A673 (cell line): ENCODE measurements at regions not wholly inside any gene's neighbourhood (a gene's known extent, or its start where the extent isn't known, plus 50 kb on each side); places are given as distances from the start of the nearest gene placed in this dataset.

Experiments used
- BruUV-seq: library from RNA; stranded (reverse); fragments of 400-500 nt; replicated peaks from 2 replicates; lab custom pipeline; 2021; lab: Mats Ljungman, UMichigan
- CTCF ChIA-PET: fragments of 300-600 bp; sonication (Branson Sonifier 250); formaldehyde crosslinking; loops from one replicate; lab custom pipeline; 2022; ENCODE audit warnings: antibody characterized with exemption; lab: Charles Lee
- POLR2A ChIA-PET: fragments of 300-600 bp; sonication (Branson Sonifier 250); formaldehyde crosslinking; loops from one replicate; lab custom pipeline; 2022; ENCODE audit warnings: antibody characterized with exemption; ENCODE audit not compliant: low non-redundant PET; lab: Charles Lee
- DNase-seq: peaks from one replicate; pipeline ENCODE4 v3.0.0-alpha.2; 2015; ENCODE audit warnings: low spot score
- H3K27ac ChIP-seq: fragments of 200-600 bp; sonication (generic); 2 replicates; pipeline ENCODE4 v1.5.1; 2016; ENCODE audit warnings: mixed run types, low read depth, mild to moderate bottlenecking, mixed read lengths, antibody characterized with exemption, low read length; ENCODE audit not compliant: poor library complexity, severe bottlenecking
- H3K27me3 ChIP-seq: fragments of 200-600 bp; sonication (generic); replicated peaks from 2 replicates; pipeline ENCODE4 v1.6.1; 2017; ENCODE audit warnings: mixed run types, low read depth, mild to moderate bottlenecking, mixed read lengths, antibody characterized with exemption, low read length; ENCODE audit not compliant: insufficient read depth, poor library complexity
- H3K36me3 ChIP-seq: fragments of 200-600 bp; sonication (generic); 2 replicates; pipeline ENCODE4 v1.6.1; 2016; ENCODE audit warnings: mixed run types, mild to moderate bottlenecking, mixed read lengths, antibody characterized with exemption, low read length; ENCODE audit not compliant: insufficient read depth, poor library complexity, severe bottlenecking
- H3K4me1 ChIP-seq: fragments of 200-600 bp; sonication (generic); 2 replicates; pipeline ENCODE4 v1.6.1; 2017; ENCODE audit warnings: mixed run types, mild to moderate bottlenecking, mixed read lengths, antibody characterized with exemption, low read length; ENCODE audit not compliant: insufficient read depth, poor library complexity, severe bottlenecking
- H3K4me3 ChIP-seq: fragments of 200-600 bp; sonication (generic); 2 replicates; pipeline ENCODE4 v1.5.1; 2016; ENCODE audit warnings: low read depth, mixed run types, mild to moderate bottlenecking, mixed read lengths, low read length; ENCODE audit not compliant: poor library complexity, severe bottlenecking
- H3K9me3 ChIP-seq: fragments of 200-600 bp; sonication (generic); 2 replicates; pipeline ENCODE4 v1.6.1; 2016; ENCODE audit warnings: mixed run types, low read depth, mild to moderate bottlenecking, mixed read lengths, antibody characterized with exemption, low read length; ENCODE audit not compliant: poor library complexity, severe bottlenecking
- EZH2 ChIP-seq: fragments of 200-600 bp; sonication (generic); IDR thresholded peaks from 2 replicates; pipeline ENCODE4 v1.6.1; 2017; ENCODE audit warnings: borderline replicate concordance, low read depth, mild to moderate bottlenecking, mixed read lengths, antibody characterized with exemption, low read length; ENCODE audit not compliant: poor library complexity, severe bottlenecking
- intact Hi-C: fragments of 100-400 bp; cut with micrococcal nuclease; formaldehyde crosslinking; loops from one replicate; pipeline ENCODE4 v1.10.0; 2022; ENCODE audit not compliant: unreplicated experiment
- TF ChIP-seq, protein P1 (sequence below): fragments of 300-800, 200-600 bp; sonication (generic); conservative IDR thresholded peaks from 2 replicates; pipeline ENCODE4 v1.5.1; 2017; ENCODE audit warnings: low read depth, mild to moderate bottlenecking, antibody characterized with exemption, low read length, moderate library complexity, mixed read lengths

- Histone ChIP-seq H3K36me3 (no peaks in the 10 kb centered on the region), H3K9me3 (no peaks in the 10 kb centered on the region), H3K27ac (no peak overlapping the region), H3K4me1 (no peaks in the 10 kb centered on the region), H3K4me3 (no peak overlapping the region), H3K27me3 (no peaks in the 10 kb centered on the region)
- TF ChIP-seq, protein P1, sequence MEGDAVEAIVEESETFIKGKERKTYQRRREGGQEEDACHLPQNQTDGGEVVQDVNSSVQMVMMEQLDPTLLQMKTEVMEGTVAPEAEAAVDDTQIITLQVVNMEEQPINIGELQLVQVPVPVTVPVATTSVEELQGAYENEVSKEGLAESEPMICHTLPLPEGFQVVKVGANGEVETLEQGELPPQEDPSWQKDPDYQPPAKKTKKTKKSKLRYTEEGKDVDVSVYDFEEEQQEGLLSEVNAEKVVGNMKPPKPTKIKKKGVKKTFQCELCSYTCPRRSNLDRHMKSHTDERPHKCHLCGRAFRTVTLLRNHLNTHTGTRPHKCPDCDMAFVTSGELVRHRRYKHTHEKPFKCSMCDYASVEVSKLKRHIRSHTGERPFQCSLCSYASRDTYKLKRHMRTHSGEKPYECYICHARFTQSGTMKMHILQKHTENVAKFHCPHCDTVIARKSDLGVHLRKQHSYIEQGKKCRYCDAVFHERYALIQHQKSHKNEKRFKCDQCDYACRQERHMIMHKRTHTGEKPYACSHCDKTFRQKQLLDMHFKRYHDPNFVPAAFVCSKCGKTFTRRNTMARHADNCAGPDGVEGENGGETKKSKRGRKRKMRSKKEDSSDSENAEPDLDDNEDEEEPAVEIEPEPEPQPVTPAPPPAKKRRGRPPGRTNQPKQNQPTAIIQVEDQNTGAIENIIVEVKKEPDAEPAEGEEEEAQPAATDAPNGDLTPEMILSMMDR: no peak
- TF ChIP-seq EZH2: no peak
- CTCF ChIA-PET: no interaction called here
- POLR2A ChIA-PET: no interaction called here
- intact Hi-C loops: no loop called here
- no TSS peak for BruUV-seq
- no peak for DNase-seq
Observed at GRCh38 chr12:125412506-125412905, 347.3 kb downstream of the AACS start.

DNA sequence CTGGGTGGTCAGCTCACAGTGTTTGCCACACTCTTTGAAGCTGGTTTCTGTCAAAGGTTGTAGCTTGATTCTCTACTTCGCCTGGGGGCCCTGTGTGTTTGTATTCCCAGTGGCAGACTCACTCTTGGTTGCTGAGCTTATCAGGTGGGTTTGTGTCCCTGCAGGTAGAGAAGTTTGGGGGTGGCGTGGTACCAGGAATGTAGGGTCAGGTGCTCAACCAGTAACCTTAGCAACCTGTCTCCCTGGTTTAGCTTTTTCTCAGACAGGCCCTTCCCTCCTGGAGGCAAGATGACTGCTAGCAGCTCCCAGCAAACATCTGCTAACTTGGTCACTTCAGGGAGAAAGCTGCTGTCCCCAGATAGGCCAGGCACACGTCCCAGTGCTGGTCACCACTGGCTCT, 352.2 kb downstream of the AACS start:
- intact Hi-C loops: no loop called here
- no TSS peak for BruUV-seq
- TF ChIP-seq, protein P1: no peak
- no peak for TF ChIP-seq EZH2
- H3K4me1 ChIP-seq: no peaks in the 10 kb centered on the region
- no peaks in the 10 kb centered on the region for H3K9me3 ChIP-seq
- H3K4me3 ChIP-seq: no peak overlapping the region
- CTCF ChIA-PET: no interaction called here
- no peak for DNase-seq
- no peak overlapping the region for H3K27ac ChIP-seq
- no peaks in the 10 kb centered on the region for H3K36me3 ChIP-seq
- peaks cover 5% of the 10 kb centered on the region for H3K27me3 ChIP-seq
- POLR2A ChIA-PET: no interaction called here

DNA sequence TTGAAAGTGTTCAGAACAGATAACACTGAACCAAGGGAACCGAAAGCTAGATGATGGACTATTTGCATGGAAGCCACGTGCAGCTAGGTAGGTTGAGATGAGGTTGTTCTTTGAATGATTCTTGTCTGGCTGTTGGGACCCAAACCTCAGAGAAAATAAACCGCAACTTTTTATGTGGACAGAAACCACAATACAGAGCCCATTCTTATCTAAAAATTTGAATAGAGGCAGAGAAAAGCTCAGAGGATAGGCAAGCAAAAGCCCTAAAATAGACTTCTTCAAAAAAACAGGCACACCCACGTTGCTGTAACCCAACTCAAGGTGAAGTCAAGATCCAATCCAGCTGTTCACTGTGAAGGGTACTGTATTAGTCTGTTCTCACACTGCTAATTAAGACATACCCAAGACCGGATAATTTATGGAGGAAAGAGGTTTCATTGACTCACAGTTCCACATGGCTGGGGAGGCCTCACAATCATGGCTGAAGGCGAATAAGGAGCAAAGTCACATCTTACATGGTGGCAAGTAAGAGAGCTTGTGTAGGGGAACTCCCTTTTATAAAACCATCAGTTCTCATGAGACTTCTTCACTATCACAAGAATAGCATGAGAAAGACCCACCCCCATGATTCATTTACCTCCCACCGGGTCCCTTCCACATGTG, 353.8 kb downstream of the AACS start:
- Histone ChIP-seq H3K4me1 (no peaks in the 10 kb centered on the region), H3K9me3 (no peaks in the 10 kb centered on the region), H3K27me3 (peaks cover 5% of the 10 kb centered on the region), H3K27ac (no peak overlapping the region), H3K4me3 (no peak overlapping the region), H3K36me3 (no peaks in the 10 kb centered on the region)
- ChIA-PET POLR2A (no interaction called here), CTCF (interaction anchor here (0.5 kb wide), 1 partner anchor 183 kb away, joined by 4 read pairs; no protein-coding TSS in a partner anchor)
- DNase-seq: no peak
- TF ChIP-seq, protein P1: no peak
- no peak for TF ChIP-seq EZH2
- BruUV-seq: no TSS peak
- intact Hi-C loops: no loop called here
